Calu3 (cell line): ENCODE measurements at regions not wholly inside any gene's neighbourhood (a gene's known extent, or its start where the extent isn't known, plus 50 kb on each side); places are given as distances from the start of the nearest gene placed in this dataset.

Source experiments
- BruUV-seq: library from RNA; stranded (reverse); fragments of 400-500 nt; replicated peaks from 2 replicates; lab custom pipeline; 2021; lab: Mats Ljungman, UMichigan
- CTCF ChIA-PET: fragments of 300-600 bp; sonication (Branson Sonifier 250); formaldehyde crosslinking; loops from one replicate; lab custom pipeline; 2022; ENCODE audit warnings: antibody characterized with exemption; lab: Charles Lee
- DNase-seq: peaks from one replicate; pipeline ENCODE4 v3.0.0; 2022
- H3K27ac Mint-ChIP-seq: one replicate; pipeline ENCODE4 v1.8.0; 2022; ENCODE audit warnings: mixed read lengths; ENCODE audit not compliant: unreplicated experiment
- H3K27me3 Mint-ChIP-seq: one replicate; pipeline ENCODE4 v1.8.0; 2022; ENCODE audit warnings: mixed read lengths; ENCODE audit not compliant: unreplicated experiment
- H3K36me3 Mint-ChIP-seq: one replicate; pipeline ENCODE4 v1.8.0; 2022; ENCODE audit warnings: mild to moderate bottlenecking, moderate library complexity, mixed read lengths; ENCODE audit not compliant: insufficient read depth, unreplicated experiment
- H3K4me1 Mint-ChIP-seq: one replicate; pipeline ENCODE4 v1.8.0; 2022; ENCODE audit warnings: mild to moderate bottlenecking, low read depth, mixed read lengths; ENCODE audit not compliant: unreplicated experiment
- H3K4me3 Mint-ChIP-seq: one replicate; pipeline ENCODE4 v1.8.0; 2022; ENCODE audit warnings: mild to moderate bottlenecking, low read depth, moderate library complexity, mixed read lengths; ENCODE audit not compliant: unreplicated experiment
- H3K9me3 Mint-ChIP-seq: one replicate; pipeline ENCODE4 v1.8.0; 2022; ENCODE audit warnings: low read depth, mixed read lengths; ENCODE audit not compliant: unreplicated experiment
- CTCF ChIP-seq: fragments of 200-600 bp; IDR thresholded peaks from one replicate; pipeline ENCODE4 v1.8.0; 2022; ENCODE audit warnings: antibody characterized with exemption; ENCODE audit not compliant: unreplicated experiment
- intact Hi-C: fragments of 100-400 bp; cut with micrococcal nuclease; formaldehyde crosslinking; loops from one replicate; pipeline ENCODE4 v1.10.0; 2022; ENCODE audit not compliant: unreplicated experiment

GRCh38 chr16:17557949-17558348 lies 87.2 kb upstream of the XYLT1 start:
- no peak for DNase-seq
- CTCF ChIA-PET, result interaction anchor here (0.5 to 2.3 kb wide), 2 partner anchors 21 to 923 kb away, joined by 4 to 16 read pairs; no protein-coding TSS in a partner anchor
- Mint-ChIP-seq H3K36me3 (no peaks in the 10 kb centered on the region), H3K27me3 (no peaks in the 10 kb centered on the region), H3K4me3 (no peak overlapping the region), H3K9me3 (peaks cover 2% of the 10 kb centered on the region), H3K4me1 (no peaks in the 10 kb centered on the region), H3K27ac (no peak overlapping the region)
- TF ChIP-seq CTCF, result no peak
- intact Hi-C loops, result no loop called here
- no TSS peak for BruUV-seq

- Mint-ChIP-seq H3K27me3 (no peaks in the 10 kb centered on the region), H3K4me3 (no peak overlapping the region), H3K4me1 (no peaks in the 10 kb centered on the region), H3K9me3 (peaks cover 2% of the 10 kb centered on the region), H3K27ac (no peak overlapping the region), H3K36me3 (no peaks in the 10 kb centered on the region)
- no peak for TF ChIP-seq CTCF
- intact Hi-C loops, result no loop called here
- no TSS peak for BruUV-seq
- no peak for DNase-seq
- CTCF ChIA-PET, result interaction anchor here (2.3 kb wide), 1 partner anchor 22 kb away, joined by 16 read pairs; no protein-coding TSS in a partner anchor
Measured at GRCh38 chr16:17557480-17557879, 86.7 kb upstream of the XYLT1 start.

GRCh38 chr16:17556276-17557052 lies 85.7 kb upstream of the XYLT1 start:
- Mint-ChIP-seq H3K27ac (no peak overlapping the region), H3K36me3 (no peaks in the 10 kb centered on the region), H3K27me3 (no peaks in the 10 kb centered on the region), H3K4me3 (no peak overlapping the region), H3K4me1 (no peaks in the 10 kb centered on the region), H3K9me3 (no peaks in the 10 kb centered on the region)
- TF ChIP-seq CTCF, result peak; percentile 64
- no peak for DNase-seq
- intact Hi-C loops, result no loop called here
- BruUV-seq, result no TSS peak
- CTCF ChIA-PET, result interaction anchor here (0.7 to 2.3 kb wide), 2 partner anchors 23 to 27 kb away, joined by 12 to 16 read pairs; no protein-coding TSS in a partner anchor

- no peaks in the 10 kb centered on the region for H3K27me3 Mint-ChIP-seq
- no peak overlapping the region for H3K4me3 Mint-ChIP-seq
- CTCF ChIA-PET, result no interaction called here
- no peak overlapping the region for H3K27ac Mint-ChIP-seq
- no peaks in the 10 kb centered on the region for H3K36me3 Mint-ChIP-seq
- H3K4me1 Mint-ChIP-seq, result no peaks in the 10 kb centered on the region
- intact Hi-C loops, result no loop called here
- no peak for TF ChIP-seq CTCF
- DNase-seq, result no peak
- BruUV-seq, result no TSS peak
- H3K9me3 Mint-ChIP-seq, result no peaks in the 10 kb centered on the region
Measured at GRCh38 chr16:17555176-17555575, 84.4 kb upstream of the XYLT1 start.
